Choroid plexus epithelial cell (primary cell): ENCODE measurements at regions not wholly inside any gene's neighbourhood (a gene's known extent, or its start where the extent isn't known, plus 50 kb on each side); places are given as distances from the start of the nearest gene placed in this dataset.
"Not testable (repeated sequence)": the region's sequence is repeated elsewhere in the genome, so short reads cannot be mapped to it uniquely, and the experiment has no call there.

Source experiments
- DNase-seq: peaks from one replicate; pipeline ENCODE4 v3.0.0-alpha.2; 2010; ENCODE audit warnings: low read depth
- H3K4me3 ChIP-seq: 2 replicates; pipeline ENCODE4 v1.5.1; 2011; ENCODE audit warnings: low read depth, mild to moderate bottlenecking, control low read depth, low read length, moderate library complexity
- TF ChIP-seq, protein P1 (sequence below): conservative IDR thresholded peaks from 2 replicates; pipeline ENCODE4 v1.5.1; 2011; ENCODE audit warnings: low read depth, mild to moderate bottlenecking, control low read depth, inconsistent platforms, low read length, moderate library complexity

DNA sequence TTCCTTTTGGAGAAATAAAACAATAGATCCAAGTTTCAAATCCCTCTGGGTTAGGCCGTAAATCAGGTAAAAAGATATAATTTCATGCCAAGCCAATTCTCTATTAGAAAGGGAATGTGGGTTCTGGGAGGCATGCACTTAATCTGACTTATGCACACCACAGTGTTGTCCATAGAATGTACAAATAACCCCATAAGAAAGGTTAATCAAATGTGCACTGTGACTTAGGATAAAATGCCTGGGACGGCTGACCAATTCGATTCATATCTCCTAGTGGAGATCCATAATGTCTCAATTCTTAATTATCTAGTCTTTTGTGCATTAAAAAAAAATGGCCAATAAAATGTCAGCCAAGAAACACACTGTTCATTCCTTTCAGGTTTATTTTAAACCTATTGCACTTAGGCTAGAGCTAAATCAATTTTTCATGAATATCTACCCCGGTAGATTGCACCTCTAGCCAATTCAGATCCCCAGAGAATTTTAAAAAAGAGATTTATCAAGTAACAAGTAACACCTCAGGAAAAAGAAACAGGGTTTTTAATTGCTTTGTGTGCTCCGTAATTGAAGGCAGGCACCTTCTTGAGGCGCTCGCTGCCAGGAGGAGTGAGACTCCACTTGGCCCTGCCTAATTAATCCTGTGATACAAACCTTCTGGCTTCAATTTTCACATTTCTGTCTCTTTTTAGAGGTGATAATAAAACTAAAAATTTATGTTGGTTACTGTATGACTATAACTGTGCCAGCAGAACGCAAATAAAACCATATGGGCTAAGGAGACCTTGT is 265.1 kb downstream of the ETV1 start:
- TF ChIP-seq, protein P1, sequence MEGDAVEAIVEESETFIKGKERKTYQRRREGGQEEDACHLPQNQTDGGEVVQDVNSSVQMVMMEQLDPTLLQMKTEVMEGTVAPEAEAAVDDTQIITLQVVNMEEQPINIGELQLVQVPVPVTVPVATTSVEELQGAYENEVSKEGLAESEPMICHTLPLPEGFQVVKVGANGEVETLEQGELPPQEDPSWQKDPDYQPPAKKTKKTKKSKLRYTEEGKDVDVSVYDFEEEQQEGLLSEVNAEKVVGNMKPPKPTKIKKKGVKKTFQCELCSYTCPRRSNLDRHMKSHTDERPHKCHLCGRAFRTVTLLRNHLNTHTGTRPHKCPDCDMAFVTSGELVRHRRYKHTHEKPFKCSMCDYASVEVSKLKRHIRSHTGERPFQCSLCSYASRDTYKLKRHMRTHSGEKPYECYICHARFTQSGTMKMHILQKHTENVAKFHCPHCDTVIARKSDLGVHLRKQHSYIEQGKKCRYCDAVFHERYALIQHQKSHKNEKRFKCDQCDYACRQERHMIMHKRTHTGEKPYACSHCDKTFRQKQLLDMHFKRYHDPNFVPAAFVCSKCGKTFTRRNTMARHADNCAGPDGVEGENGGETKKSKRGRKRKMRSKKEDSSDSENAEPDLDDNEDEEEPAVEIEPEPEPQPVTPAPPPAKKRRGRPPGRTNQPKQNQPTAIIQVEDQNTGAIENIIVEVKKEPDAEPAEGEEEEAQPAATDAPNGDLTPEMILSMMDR: no peak
- no peak for DNase-seq
- H3K4me3 ChIP-seq: no peak overlapping the region

DNA sequence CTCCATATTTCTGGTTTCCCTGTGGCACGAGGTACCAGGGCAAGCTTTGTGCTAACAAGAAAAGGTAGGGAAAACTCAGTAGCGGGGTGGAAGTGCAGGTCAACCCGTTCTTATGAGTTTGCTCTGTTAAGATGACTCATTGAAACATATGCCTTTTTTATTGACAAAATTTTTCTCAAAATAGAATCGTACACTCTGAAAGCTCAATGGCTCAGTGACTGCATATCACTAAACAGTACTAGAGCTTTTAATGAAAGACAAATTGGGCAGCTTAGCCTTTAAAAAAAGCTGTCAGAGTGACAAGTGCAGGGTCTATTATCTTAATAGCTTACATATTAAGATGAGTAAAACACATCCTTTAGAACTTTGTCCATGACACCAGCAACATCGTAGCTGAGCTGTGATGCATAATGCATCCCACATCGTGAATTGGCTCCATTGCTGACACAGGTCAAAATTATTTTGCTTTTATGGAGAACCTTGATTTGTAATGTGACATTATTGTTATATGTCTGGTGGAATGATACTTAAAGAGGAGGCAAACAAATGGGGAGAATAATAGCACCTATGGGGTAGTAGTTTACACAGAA is 264.4 kb downstream of the ETV1 start:
- H3K4me3 ChIP-seq: no peak overlapping the region
- TF ChIP-seq, protein P1: no peak
- no peak for DNase-seq

- no peak for DNase-seq
Measured at GRCh38 chr7:13725591-13725990, 263.9 kb downstream of the ETV1 start.

DNA sequence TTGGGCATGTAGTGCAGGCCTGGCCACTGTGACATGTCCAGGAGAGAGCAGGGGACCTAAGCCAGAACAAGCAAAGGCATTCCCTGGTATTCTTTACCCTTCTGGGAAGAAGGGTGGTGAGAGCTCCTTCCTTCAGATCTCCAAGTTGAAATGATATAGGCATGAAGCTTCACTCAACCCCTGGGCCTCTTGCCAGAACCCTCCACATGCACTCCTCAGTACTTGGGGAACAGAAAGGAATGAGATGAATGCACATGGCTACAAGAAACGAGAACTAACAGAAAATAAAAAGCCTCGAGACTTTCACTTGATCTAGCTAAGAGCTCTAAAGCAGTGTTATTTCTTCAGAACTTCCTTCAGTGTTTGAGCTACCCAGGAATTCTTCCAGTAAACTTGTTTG is 262.2 kb downstream of the ETV1 start:
- no peak overlapping the region for H3K4me3 ChIP-seq
- DNase-seq: peak; percentile 33
- TF ChIP-seq, protein P1: no peak

More at GRCh38 chr7:13725591-13725990, 263.9 kb downstream of the ETV1 start:
- TF ChIP-seq, protein P1: peak; percentile 21
- no peak overlapping the region for H3K4me3 ChIP-seq

DNA sequence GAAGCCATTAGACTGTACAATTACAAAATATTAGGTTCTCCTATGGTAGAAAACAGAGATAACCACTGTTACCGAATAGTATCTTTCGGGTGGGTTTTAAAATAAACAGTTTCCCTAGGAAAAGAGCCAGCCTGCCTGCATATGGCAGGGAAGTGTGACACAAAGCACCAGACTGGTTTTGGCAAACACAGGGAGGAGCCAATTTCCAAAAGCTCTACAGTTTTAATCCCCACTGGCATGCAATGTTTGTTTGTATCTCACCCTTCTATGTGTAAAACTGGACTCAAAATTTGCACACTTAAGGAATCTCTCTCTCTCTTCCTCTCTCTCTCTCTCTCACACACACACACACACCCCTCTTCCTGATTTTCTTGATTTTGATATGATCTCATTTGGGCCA is 261.7 kb downstream of the ETV1 start:
- TF ChIP-seq, protein P1: no peak

DNA sequence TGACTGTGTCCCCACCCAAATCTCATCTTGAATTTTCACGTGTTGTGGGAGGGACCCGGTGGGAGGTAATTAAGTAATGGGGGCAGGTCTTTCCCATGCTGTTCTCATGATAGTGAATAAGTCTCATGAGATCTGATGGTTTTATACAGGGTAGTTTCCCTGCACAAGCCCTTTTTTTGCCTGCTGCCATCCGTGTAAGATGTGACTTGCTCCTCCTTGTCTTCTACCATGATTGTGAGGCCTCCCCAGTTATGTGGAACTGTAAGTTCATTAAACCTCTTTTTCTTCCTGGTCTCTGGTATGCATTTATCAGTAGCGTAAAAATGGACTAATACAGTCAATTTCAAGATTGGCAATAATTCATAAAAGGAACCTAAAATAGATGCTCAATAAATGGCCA is 261.0 kb downstream of the ETV1 start:
- H3K4me3 ChIP-seq, DNase-seq: not testable (repeated sequence)

More for the DNA sequence above, 261.7 kb downstream of the ETV1 start:
- no peak for DNase-seq
- H3K4me3 ChIP-seq: no peak overlapping the region

DNA sequence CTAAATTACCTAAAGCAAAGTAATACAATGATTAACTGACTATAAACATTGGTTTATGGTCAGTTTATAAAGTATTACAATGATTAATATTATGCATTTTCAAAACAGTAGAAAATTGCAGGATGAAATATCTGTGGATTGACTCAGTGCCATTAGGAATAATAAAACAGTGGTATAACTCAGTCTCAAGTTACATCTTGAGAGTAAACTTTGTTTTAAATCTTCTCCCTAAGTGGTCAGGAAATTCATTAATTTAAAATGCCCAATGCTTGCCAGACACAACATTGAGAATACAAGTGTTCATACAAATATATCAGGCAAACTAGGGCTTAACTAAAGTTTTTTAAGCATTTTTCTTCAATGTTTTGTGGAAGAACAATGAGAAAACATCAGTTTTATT is 257.8 kb downstream of the ETV1 start:
- peak; percentile 18 for DNase-seq
- H3K4me3 ChIP-seq: no peak overlapping the region
- TF ChIP-seq, protein P1: no peak
